ENCODE measurements at regions not wholly inside any gene's neighbourhood (a gene's known extent, or its start where the extent isn't known, plus 50 kb on each side); places are given as distances from the start of the nearest gene placed in this dataset.
"Not testable (repeated sequence)": the region's sequence is repeated elsewhere in the genome, so short reads cannot be mapped to it uniquely, and the experiment has no call there.

GRCh38 chr9:94191706-94192105, 67.4 kb upstream of the ZNF169 start:
- DNase-seq: not testable (repeated sequence)

DNA sequence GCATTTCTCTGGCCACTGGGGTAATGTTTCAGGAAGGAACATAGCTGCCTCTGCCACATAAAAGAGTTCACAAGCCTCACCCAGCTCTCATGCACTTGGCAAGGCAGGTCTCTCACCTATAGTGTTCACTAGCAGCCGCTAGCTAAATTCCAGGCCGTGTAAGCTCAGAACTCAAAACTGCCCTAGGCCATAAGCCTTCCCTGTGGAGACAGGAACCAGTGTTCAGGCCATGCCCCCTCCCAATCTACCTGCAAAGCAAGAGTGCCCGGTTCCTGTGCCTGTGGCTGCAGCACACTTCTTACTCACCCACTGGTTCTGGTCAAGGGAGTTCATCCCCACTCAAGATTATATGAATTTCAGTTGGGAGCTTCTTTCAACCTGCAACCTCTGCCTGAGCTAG, 60.7 kb upstream of the ZNF169 start:
- no peak for DNase-seq

GRCh38 chr9:94199776-94200175, 59.3 kb upstream of the ZNF169 start:
- DNase-seq: no peak

DNA sequence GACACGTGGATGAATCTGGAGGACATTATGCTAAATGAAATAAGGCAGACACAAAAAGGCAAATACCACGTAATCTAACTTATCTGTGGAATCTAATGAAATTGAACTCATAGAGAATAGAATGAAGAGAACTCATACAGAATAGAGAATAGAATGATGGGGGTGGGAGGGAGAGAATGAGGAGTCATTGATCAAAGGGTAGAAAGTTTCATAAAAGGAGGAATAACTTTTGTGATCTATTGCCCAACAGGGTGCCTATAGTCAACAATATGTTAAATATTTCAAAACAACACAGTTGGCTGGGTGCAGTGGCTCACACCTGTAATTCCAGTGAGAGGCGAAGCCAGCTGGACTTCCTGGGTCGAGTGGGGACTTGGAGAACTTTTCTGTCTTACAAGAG, 54.9 kb upstream of the ZNF169 start:
- no peak for DNase-seq

- no peak for DNase-seq
Observed at GRCh38 chr9:94207781-94208180, 51.3 kb upstream of the ZNF169 start.
